ENCODE measurements at regions not wholly inside any gene's neighbourhood (a gene's known extent, or its start where the extent isn't known, plus 50 kb on each side); places are given as distances from the start of the nearest gene placed in this dataset.

DNA sequence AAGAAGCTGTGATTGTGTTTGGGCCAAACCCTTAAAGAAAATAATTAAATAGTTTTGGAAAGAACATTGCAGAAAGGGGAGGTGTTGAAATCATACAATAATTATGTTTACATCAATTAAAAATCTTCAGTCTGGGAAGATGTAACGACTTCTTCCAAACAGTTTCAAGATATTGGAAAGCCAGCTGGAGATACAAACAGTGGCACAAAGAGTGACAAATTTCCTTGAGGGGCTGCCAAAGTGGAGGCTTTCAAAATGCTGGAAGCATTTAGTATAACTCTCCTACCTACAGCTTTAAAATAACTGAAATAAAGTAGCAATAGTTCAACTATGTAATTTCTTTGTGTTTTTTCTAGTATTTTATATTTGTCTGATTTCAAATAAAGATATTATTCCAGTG is 405.0 kb downstream of the DNAJB9 start:
- DNase-seq (ENCODE audit: low spot score): no peak

DNA sequence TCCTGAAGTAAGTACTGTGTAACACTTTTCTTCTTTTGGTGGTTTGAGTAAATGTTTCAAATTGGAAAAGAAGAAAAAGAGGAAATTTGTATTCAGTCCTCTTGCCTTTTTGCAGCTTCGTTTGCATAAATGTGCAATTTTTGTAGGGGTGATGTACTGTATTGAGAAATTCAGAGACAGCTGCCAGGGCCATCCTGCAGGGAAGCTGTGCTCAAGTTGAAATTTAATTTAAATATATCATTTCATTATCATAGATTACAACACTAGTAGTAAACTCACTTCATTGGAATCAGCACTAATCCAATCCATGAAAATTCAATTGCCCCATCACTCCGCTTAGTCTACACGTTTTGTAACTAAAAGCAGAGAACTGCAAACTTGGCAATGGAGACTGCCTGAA is 415.4 kb downstream of the DNAJB9 start:
- DNase-seq (ENCODE audit: low spot score): no peak

GRCh38 chr7:108989319-108989718 is 419.6 kb downstream of the DNAJB9 start:
- DNase-seq (ENCODE audit: low spot score): no peak

DNA sequence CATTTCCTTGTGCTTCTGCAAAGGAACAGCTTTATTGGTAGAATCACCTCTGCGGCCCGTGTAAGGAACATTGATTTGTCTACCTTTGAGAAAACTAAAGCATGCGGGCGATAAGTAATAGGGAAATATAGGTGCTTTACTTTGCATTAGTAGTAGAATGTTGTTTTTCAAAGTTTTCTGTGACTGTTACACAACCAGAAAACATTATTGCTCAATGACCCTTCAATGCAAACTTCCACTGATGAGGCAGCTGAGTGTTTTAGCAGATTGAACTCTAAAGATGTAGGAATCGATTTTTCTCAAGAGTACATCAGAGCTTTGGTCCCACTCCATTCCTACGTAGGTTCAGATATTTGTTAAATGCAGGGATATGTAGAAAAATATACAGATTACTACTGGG is 427.8 kb downstream of the DNAJB9 start:
- no peak for DNase-seq (ENCODE audit: low spot score)

DNA sequence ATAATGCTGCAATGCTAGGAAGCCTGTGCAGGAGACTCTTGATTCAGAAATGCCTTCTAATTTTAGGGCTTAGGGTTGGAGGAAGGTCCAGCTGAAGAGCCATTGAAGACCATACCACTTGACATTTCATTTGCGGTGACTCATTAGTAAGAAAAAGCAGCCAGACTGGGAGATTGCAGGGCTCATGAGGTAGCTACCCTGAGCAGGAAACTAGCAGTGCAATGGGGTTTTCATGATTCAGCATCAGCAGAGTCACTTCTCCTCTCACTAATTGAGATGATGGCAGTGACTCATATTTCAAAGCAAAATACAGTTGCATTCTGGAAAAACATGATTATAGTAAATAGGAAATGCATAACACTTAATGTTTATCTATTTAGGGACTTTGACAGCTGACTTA is 434.1 kb downstream of the DNAJB9 start:
- no peak for DNase-seq (ENCODE audit: low spot score)

DNA sequence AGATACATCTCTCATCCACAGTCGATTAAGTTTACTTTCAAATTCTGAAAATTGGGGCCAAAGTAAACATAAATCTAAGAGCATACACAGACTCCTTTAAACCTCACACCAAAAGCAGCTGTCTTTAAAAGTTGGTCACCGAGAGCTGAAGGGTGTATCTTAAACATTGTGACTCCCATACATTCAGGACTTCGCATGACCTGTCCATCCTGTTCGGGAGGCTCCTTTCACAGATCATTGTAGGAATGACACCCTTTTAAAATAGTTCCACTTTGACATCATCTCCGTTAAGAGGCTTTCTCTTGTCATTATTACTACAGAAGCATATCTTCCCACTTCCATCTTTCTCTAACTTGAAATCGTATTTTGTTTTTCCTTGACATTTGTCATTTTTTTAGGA is 440.0 kb downstream of the DNAJB9 start:
- DNase-seq (ENCODE audit: low spot score): no peak

DNA sequence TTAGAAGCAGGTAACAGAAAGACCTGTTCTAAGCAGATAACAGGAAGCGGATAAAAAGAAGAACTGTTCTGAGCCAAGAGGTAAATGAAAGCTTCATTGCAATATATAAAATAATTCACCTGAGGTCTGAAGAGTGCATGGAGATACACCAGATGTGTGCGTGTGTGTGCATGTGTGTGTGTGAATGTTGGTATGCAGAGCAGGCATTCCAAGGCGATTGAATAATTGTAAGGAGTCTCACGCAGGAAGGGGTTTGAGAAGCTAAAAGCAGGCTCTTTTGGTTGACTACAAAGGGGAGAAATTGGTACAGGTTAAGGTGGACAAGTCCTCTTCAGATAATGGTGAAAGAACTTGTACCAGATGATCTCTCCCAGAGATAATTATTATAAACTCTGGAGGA is 450.6 kb downstream of the DNAJB9 start:
- no peak for DNase-seq (ENCODE audit: low spot score)

GRCh38 chr7:109021390-109021789 is 451.7 kb downstream of the DNAJB9 start:
- no peak for DNase-seq (ENCODE audit: low spot score)

DNA sequence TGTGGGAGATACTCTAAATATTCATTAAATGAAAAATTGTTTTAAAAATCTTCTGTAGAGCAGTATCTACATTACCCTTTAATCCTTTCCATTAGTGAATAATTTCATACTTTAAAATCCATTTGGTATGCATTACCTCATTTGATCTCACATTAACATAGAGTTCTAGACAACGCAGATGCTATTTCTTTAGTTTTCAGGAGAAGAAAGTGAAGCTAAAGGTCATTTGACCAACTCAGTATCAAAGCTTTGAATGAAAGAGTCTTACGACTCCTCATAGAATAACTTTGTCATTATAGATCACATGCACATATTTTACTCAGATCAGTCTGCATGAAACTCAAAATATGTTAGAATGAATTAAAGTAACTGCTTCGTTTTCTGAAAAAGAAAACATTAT is 460.2 kb downstream of the DNAJB9 start:
- DNase-seq (ENCODE audit: low spot score): no peak

- DNase-seq (ENCODE audit: low spot score): no peak
Observed at GRCh38 chr7:109044691-109045090, 475.0 kb downstream of the DNAJB9 start.

DNA sequence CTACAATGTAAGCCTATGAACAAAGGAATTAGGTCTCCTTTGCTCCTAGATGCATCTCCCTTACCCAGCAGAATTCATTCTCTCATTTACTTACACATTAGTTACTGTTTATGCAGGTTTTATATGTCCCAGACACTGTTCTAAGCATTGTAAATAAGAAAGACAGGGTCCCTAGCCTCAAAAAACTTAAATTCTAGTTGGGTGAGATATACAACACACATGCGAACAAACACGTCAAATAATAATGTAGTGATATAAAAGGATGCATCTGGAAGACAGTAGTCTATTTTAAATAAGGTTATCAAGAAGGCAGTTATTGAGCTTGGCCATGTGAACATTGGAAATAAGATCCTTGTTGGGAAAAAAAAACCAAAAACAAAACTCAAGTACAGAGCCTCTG is 479.7 kb downstream of the DNAJB9 start:
- DNase-seq (ENCODE audit: low spot score): no peak

GRCh38 chr7:109059089-109059488 is 489.4 kb downstream of the DNAJB9 start:
- no peak for DNase-seq (ENCODE audit: low spot score)

- DNase-seq (ENCODE audit: low spot score): no peak
Observed at GRCh38 chr7:109062798-109063197, 493.1 kb downstream of the DNAJB9 start.

- DNase-seq (ENCODE audit: low spot score): no peak
Observed at GRCh38 chr7:109073543-109073942, 503.9 kb downstream of the DNAJB9 start.

- DNase-seq (ENCODE audit: low spot score): no peak
Observed at GRCh38 chr7:109076396-109076972, 506.8 kb downstream of the DNAJB9 start.

DNA sequence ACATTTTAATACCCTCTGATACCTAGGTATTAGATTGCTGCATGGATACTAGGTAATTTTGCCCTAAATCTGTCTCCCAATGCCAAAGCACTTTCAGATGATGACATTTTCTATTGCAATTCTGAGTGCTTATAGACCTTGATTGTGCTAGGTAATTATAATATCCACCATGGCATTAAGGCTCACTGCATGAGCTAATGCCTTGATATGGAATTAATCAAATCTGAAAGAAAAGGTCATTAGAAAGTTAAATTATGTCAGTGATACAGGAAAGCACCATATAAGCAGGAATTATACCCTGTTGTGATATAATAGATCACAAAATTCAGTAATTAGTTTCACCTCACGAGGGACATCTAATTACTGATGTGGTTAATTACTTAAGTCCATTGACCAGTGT is 521.4 kb downstream of the DNAJB9 start:
- no peak for DNase-seq (ENCODE audit: low spot score)

DNA sequence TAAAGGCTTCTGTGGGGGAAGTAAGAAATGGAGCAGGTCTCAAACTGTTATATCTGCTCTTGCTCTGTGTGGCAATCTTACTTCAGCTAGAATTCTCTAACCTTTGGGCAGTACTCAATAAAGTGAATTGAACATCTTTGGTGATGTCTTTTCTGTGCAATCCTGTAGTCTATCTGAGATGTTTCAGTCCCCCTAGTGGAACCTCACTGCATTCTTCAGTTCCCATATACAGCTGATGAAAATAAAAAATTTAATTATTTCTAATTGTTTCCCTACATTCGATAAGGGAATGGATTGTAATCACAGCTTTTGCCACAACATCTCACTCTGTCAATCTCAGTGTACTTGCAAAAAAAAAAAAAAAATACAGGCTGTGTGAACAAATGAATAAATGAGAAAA is 522.6 kb downstream of the DNAJB9 start:
- no peak for DNase-seq (ENCODE audit: low spot score)

DNA sequence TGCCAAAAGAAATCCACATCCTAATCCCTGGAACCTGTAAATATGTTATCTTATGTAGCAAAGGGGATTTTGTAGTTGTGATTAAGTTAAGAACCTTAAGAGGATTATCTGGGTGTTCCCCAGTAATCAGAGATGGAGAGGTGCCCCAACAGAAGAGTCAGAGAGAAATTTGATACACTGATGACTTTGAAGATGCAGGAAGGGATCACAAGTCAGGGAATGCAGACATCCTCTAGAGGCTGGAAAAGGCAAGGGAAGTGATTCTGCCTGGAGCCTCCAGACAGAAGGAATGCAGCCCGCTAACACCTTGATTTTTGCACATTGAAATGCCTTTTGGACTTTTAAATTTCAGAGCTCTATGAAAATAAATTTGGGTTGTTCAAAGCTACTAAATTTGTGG is 531.7 kb downstream of the DNAJB9 start:
- DNase-seq (ENCODE audit: low spot score): no peak

- DNase-seq (ENCODE audit: low spot score): no peak
Observed at GRCh38 chr7:109109558-109109957, 539.9 kb downstream of the DNAJB9 start.

DNA sequence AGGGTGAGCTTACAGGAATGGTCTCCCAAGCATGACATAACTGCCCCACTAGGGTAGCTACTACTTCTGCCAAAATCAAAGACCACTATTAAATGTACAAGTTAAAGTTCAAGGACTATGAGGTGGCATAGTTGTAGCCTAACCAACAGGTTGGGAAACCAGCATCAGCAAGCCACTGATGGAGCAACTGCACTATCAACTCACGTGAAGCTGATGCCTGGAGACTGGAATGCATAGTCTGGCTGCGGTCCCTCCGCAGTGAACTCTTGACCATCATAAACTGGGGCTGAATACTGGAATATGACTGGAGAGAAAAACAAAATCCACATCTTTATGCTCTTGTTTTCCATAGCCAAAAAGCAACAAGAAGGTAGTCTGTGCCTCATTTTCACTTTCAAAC is 541.4 kb downstream of the DNAJB9 start:
- DNase-seq (ENCODE audit: low spot score): peak; percentile 7

DNA sequence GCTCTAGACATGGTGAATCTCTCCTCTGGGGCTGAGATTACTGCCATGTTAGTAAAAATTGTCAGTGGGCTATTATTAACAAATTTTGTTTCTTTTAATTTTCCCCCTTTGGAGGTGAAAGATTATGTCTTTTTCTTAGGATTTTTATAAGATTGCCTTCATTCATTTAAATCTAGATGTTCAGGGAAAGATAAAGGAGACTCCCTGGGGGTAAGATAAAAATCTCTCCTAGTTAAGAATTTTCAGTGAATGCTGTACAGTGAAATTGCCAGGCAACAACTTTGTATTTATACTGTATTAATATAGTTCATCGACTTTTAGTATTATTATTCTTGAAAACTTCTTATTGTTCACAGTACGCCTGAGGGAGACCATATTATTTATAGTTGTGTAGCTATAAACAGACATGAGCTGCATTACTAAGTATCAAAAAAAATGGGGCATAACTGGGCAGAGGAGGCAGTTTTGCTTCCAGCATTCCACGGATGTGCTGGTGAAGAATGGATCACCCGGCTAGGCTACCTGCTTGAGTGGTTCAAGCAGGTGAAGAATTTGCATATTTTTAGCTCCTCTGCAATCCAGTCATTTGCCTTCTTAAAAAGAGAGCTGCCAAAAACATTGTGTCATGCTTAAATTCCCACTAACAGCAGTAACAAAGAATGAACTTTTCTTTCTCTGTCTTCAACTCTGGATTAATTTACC is 552.1 kb downstream of the DNAJB9 start:
- DNase-seq (ENCODE audit: low spot score): no peak

- no peak for DNase-seq (ENCODE audit: low spot score)
Observed at GRCh38 chr7:109125001-109125400, 555.3 kb downstream of the DNAJB9 start.

DNA sequence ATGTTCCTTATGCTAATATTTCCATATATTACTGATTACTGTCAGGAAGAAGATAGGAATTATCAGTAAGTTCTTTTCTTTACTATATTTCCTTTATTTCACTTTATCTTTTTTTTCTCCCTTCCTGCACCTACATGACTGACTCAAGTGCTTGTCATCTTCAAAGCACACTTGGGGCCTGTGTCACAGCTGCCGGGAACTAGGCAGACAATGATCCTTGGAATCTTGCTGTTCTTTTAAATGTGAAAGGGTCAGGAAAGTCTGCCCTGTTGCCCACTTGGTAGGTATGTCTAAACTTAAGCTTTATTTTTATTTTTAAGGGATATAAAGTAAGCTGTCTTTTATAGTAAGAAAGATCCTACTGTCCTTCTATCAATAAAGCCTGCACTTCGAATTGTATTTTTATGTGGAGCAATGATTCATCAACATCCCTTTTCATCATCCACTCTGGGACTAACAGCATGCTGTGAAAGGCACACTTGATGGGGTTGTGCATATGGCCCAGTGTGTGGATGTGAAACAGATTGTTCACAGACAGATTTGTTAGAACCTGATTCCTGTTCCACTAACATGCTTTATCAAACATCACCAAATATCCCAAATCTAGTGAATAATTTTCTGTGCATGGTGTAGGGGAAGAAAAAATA is 556.9 kb downstream of the DNAJB9 start:
- DNase-seq (ENCODE audit: low spot score): no peak

GRCh38 chr7:109127145-109127544 is 557.5 kb downstream of the DNAJB9 start:
- DNase-seq (ENCODE audit: low spot score): no peak

Data from HuH-7.5 (cell line).